Calu3 (cell line): ENCODE measurements at regions not wholly inside any gene's neighbourhood (a gene's known extent, or its start where the extent isn't known, plus 50 kb on each side); places are given as distances from the start of the nearest gene placed in this dataset.

Experiments used
- BruUV-seq: library from RNA; stranded (reverse); fragments of 400-500 nt; replicated peaks from 2 replicates; lab custom pipeline; 2021; lab: Mats Ljungman, UMichigan
- CTCF ChIA-PET: fragments of 300-600 bp; sonication (Branson Sonifier 250); formaldehyde crosslinking; loops from one replicate; lab custom pipeline; 2022; ENCODE audit warnings: antibody characterized with exemption; lab: Charles Lee
- DNase-seq: peaks from one replicate; pipeline ENCODE4 v3.0.0; 2022
- H3K27ac Mint-ChIP-seq: one replicate; pipeline ENCODE4 v1.8.0; 2022; ENCODE audit warnings: mixed read lengths; ENCODE audit not compliant: unreplicated experiment
- H3K27me3 Mint-ChIP-seq: one replicate; pipeline ENCODE4 v1.8.0; 2022; ENCODE audit warnings: mixed read lengths; ENCODE audit not compliant: unreplicated experiment
- H3K36me3 Mint-ChIP-seq: one replicate; pipeline ENCODE4 v1.8.0; 2022; ENCODE audit warnings: mild to moderate bottlenecking, moderate library complexity, mixed read lengths; ENCODE audit not compliant: insufficient read depth, unreplicated experiment
- H3K4me1 Mint-ChIP-seq: one replicate; pipeline ENCODE4 v1.8.0; 2022; ENCODE audit warnings: mild to moderate bottlenecking, low read depth, mixed read lengths; ENCODE audit not compliant: unreplicated experiment
- H3K4me3 Mint-ChIP-seq: one replicate; pipeline ENCODE4 v1.8.0; 2022; ENCODE audit warnings: mild to moderate bottlenecking, low read depth, moderate library complexity, mixed read lengths; ENCODE audit not compliant: unreplicated experiment
- H3K9me3 Mint-ChIP-seq: one replicate; pipeline ENCODE4 v1.8.0; 2022; ENCODE audit warnings: low read depth, mixed read lengths; ENCODE audit not compliant: unreplicated experiment
- CTCF ChIP-seq: fragments of 200-600 bp; IDR thresholded peaks from one replicate; pipeline ENCODE4 v1.8.0; 2022; ENCODE audit warnings: antibody characterized with exemption; ENCODE audit not compliant: unreplicated experiment
- intact Hi-C: fragments of 100-400 bp; cut with micrococcal nuclease; formaldehyde crosslinking; loops from one replicate; pipeline ENCODE4 v1.10.0; 2022; ENCODE audit not compliant: unreplicated experiment

GRCh38 chr3:115354010-115354409, 206.9 kb upstream of the ZBTB20 start:
- intact Hi-C loops: no loop called here
- H3K4me3 Mint-ChIP-seq: no peak overlapping the region
- TF ChIP-seq CTCF: no peak

GRCh38 chr3:115357456-115357855, 210.4 kb upstream of the ZBTB20 start:
- H3K9me3 Mint-ChIP-seq: peaks cover 6% of the 10 kb centered on the region
- intact Hi-C loops: no loop called here
- no peak for DNase-seq
- H3K36me3 Mint-ChIP-seq: no peaks in the 10 kb centered on the region
- no peaks in the 10 kb centered on the region for H3K4me1 Mint-ChIP-seq
- no peak overlapping the region for H3K4me3 Mint-ChIP-seq
- CTCF ChIA-PET: no interaction called here
- no peaks in the 10 kb centered on the region for H3K27me3 Mint-ChIP-seq
- BruUV-seq: no TSS peak
- no peak for TF ChIP-seq CTCF
- no peak overlapping the region for H3K27ac Mint-ChIP-seq

More at GRCh38 chr3:115354010-115354409, 206.9 kb upstream of the ZBTB20 start:
- no peaks in the 10 kb centered on the region for H3K36me3 Mint-ChIP-seq
- no peaks in the 10 kb centered on the region for H3K4me1 Mint-ChIP-seq
- no TSS peak for BruUV-seq
- no peak for DNase-seq
- H3K9me3 Mint-ChIP-seq: peaks cover 2% of the 10 kb centered on the region
- H3K27me3 Mint-ChIP-seq: no peaks in the 10 kb centered on the region
- CTCF ChIA-PET: interaction anchor here (0.7 kb wide), 1 partner anchor 208 kb away, joined by 3 read pairs; no protein-coding TSS in a partner anchor
- H3K27ac Mint-ChIP-seq: no peak overlapping the region

- H3K9me3 Mint-ChIP-seq: peaks cover 11% of the 10 kb centered on the region
- BruUV-seq: no TSS peak
- no peak overlapping the region for H3K27ac Mint-ChIP-seq
- CTCF ChIA-PET: no interaction called here
- intact Hi-C loops: no loop called here
- H3K4me1 Mint-ChIP-seq: peaks cover 18% of the 10 kb centered on the region
- H3K27me3 Mint-ChIP-seq: no peaks in the 10 kb centered on the region
- DNase-seq: no peak
- H3K4me3 Mint-ChIP-seq: peak overlapping the region; percentile 33
- no peaks in the 10 kb centered on the region for H3K36me3 Mint-ChIP-seq
- no peak for TF ChIP-seq CTCF
Observed at GRCh38 chr3:115359536-115359935, 212.4 kb upstream of the ZBTB20 start.

- intact Hi-C loops: no loop called here
- peaks cover 18% of the 10 kb centered on the region for H3K4me1 Mint-ChIP-seq
- no peaks in the 10 kb centered on the region for H3K27me3 Mint-ChIP-seq
- H3K9me3 Mint-ChIP-seq: peaks cover 14% of the 10 kb centered on the region
- no peak for DNase-seq
- CTCF ChIA-PET: no interaction called here
- TF ChIP-seq CTCF: no peak
- H3K4me3 Mint-ChIP-seq: no peak overlapping the region
- no peak overlapping the region for H3K27ac Mint-ChIP-seq
- no TSS peak for BruUV-seq
- H3K36me3 Mint-ChIP-seq: no peaks in the 10 kb centered on the region
Observed at GRCh38 chr3:115361806-115362205, 214.7 kb upstream of the ZBTB20 start.
